ENCODE measurements at regions not wholly inside any gene's neighbourhood (a gene's known extent, or its start where the extent isn't known, plus 50 kb on each side); places are given as distances from the start of the nearest gene placed in this dataset.

DNA sequence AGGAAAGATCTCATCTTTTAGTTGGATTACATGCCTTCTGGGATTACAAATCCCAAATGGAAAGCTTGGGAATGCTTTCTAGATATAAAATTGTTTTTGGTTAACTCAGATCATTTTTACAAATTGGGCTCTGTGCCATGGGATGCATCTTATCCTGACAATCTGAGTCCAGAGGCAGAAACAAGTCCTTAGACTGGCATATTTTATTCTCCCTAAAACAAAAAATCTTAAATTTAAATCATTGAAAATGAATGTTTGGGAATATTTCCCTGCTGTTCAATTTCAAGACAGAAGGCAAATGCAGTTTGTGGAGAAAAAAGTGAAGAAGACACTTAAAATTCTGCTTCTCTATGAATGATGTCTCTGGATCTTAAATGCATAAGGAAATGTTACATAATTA, 456.6 kb upstream of the GOT2 start:
- in situ Hi-C loops (cut with HindIII; ENCODE audit: low sequenced_read_pairs): no loop called here

DNA sequence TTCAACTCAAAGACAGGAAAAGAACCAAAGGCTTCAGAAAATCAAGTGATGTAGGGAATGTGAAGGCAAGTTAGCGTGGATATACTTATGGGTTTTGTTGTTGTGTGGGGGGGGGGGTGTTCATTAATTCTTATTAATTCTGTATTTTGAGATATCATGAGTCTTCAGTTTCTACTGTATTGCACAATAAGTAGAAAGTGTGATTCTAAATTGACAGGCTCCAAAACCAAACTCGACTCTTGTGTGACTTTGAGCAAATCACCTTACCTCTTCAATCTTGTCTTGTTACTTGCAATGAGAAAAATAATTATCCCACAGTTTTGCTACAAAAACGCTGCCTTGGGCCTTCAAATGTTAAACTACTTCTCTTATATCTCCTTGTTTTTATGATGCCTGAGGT, 453.9 kb upstream of the GOT2 start:
- in situ Hi-C loops (cut with HindIII; ENCODE audit: low sequenced_read_pairs): no loop called here
- no peak overlapping the region for H3K4me3 ChIP-seq (ENCODE audit: low read depth, low read length)
- TF ChIP-seq CTCF (IDR thresholded peaks at IDR 0.05; ENCODE audit: low read depth, low read length, missing control alignments): no peak
- DNase-seq (ENCODE audit: low read depth): no peak

More for the DNA sequence above, 456.6 kb upstream of the GOT2 start:
- no peak for DNase-seq (ENCODE audit: low read depth)
- no peak for TF ChIP-seq CTCF (IDR thresholded peaks at IDR 0.05; ENCODE audit: low read depth, low read length, missing control alignments)
- no peak overlapping the region for H3K4me3 ChIP-seq (ENCODE audit: low read depth, low read length)

DNA sequence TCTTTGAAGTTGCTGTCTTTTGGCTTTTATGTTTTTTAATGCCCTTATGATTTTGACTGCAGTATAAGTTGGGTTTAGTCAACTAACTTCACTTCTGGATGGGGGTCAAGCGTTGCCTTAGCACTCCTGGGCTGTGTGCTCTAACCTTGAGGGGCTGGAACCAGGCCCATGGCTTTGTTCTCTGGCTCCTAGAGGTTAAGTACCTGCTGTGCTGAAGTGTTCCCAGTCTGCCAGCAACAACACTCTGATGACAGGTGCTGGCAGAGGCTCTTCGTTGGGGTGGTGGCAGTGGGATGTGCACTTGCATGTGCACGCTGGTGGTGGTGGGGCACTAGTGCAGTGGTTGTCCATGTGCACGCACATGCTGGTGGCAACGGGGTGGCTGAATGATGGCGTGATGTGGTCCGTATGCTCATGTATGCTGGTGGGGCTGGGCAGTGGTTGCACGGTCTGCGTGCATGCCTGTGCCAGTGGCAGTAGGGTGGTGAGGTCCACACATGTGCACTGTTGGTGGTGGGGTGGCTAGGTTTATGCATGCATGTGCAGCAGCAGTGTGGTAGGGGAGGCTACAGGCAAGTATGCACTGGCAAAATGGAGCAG, 447.8 kb upstream of the GOT2 start:
- in situ Hi-C loops (cut with HindIII; ENCODE audit: low sequenced_read_pairs): no loop called here

DNA sequence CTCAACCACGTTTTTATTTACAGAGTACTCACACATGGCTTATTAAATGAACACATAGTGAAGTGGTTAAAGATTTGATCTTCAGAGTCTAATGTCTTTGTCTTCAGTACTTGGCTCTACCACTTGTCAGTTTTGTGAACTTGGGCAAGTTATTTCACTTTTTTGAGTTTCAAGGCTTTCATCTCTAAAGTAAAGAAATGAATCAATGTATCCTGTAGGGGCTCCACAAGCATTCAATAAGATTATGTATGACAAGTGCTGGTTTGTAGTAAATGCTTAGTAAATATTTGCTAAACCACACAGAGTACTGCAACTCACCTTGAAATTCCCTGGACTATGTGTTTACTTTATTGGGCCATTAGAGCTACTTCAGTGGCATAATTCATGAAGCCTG, 446.0 kb upstream of the GOT2 start:
- no peak for TF ChIP-seq CTCF (IDR thresholded peaks at IDR 0.05; ENCODE audit: low read depth, low read length, missing control alignments)
- no peak overlapping the region for H3K4me3 ChIP-seq (ENCODE audit: low read depth, low read length)
- in situ Hi-C loops (cut with HindIII; ENCODE audit: low sequenced_read_pairs): no loop called here
- DNase-seq (ENCODE audit: low read depth): no peak

More for the DNA sequence above, 447.8 kb upstream of the GOT2 start:
- no peak overlapping the region for H3K4me3 ChIP-seq (ENCODE audit: low read depth, low read length)
- TF ChIP-seq CTCF (IDR thresholded peaks at IDR 0.05; ENCODE audit: low read depth, low read length, missing control alignments): no peak
- no peak for DNase-seq (ENCODE audit: low read depth)

GRCh38 chr16:59179446-59180082, 445.4 kb upstream of the GOT2 start:
- no peak overlapping the region for H3K4me3 ChIP-seq (ENCODE audit: low read depth, low read length)
- in situ Hi-C loops (cut with HindIII; ENCODE audit: low sequenced_read_pairs): no loop called here
- DNase-seq (ENCODE audit: low read depth): no peak
- TF ChIP-seq CTCF (IDR thresholded peaks at IDR 0.05; ENCODE audit: low read depth, low read length, missing control alignments): no peak

DNA sequence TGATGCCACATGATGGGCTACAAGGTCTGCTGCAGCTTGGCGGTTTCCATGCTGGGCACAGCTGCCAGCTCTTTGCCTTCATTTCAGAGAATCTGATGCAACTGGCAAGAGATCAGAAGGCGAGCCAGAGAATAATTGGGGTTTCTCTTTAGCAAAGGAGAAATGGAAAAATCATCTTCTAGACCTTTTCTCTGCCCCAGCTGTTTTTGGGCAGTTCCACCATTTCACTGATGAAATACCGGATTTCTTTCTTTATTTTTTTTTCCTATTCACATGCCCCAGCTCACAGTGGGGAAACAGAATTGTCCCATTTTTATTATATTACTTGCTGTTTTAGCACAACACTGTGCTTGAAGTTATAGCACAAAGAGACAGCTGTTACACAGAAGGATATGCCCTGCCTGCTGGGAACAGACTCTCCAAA, 439.3 kb upstream of the GOT2 start:
- no peak for TF ChIP-seq CTCF (IDR thresholded peaks at IDR 0.05; ENCODE audit: low read depth, low read length, missing control alignments)
- DNase-seq (ENCODE audit: low read depth): no peak
- H3K4me3 ChIP-seq (ENCODE audit: low read depth, low read length): no peak overlapping the region
- in situ Hi-C loops (cut with HindIII; ENCODE audit: low sequenced_read_pairs): no loop called here
